Mucosa of rectum (tissue), 2 donors: ENCODE measurements at regions not wholly inside any gene's neighbourhood (a gene's known extent, or its start where the extent isn't known, plus 50 kb on each side); places are given as distances from the start of the nearest gene placed in this dataset.

ENCODE experiments used
- H3K27ac ChIP-seq, 2 donors: one replicate each; pipeline ENCODE4 v1.7.0; 2013; ENCODE audit warnings: inconsistent platforms in 2 of 2, low read depth in 2 of 2, low read length in 2 of 2
- H3K27me3 ChIP-seq, 2 donors: one replicate each; pipeline ENCODE4 v1.7.0; 2013; ENCODE audit warnings: low read length in 2 of 2; ENCODE audit not compliant: control insufficient read depth in 2 of 2, insufficient read depth in 2 of 2
- H3K36me3 ChIP-seq, 2 donors: one replicate each; pipeline ENCODE4 v1.7.0; 2013; ENCODE audit warnings: low read length in 2 of 2; ENCODE audit not compliant: control insufficient read depth in 2 of 2, insufficient read depth in 2 of 2
- H3K4me1 ChIP-seq, 2 donors: one replicate each; pipeline ENCODE4 v1.7.0; 2013; ENCODE audit warnings: low read length in 2 of 2, mild to moderate bottlenecking in 1 of 2; ENCODE audit not compliant: control insufficient read depth in 2 of 2, insufficient read depth in 2 of 2
- H3K4me3 ChIP-seq, 2 donors: one replicate each; pipeline ENCODE4 v1.7.0; 2013; ENCODE audit warnings: low read length in 2 of 2
- H3K9ac ChIP-seq, 2 donors: one replicate each; pipeline ENCODE4 v1.7.0; 2013; ENCODE audit warnings: low read length in 2 of 2, low read depth in 1 of 2, mild to moderate bottlenecking in 1 of 2
- H3K9me3 ChIP-seq, 2 donors: one replicate each; pipeline ENCODE4 v1.7.0; 2013; ENCODE audit warnings: low read length in 2 of 2; ENCODE audit not compliant: control insufficient read depth in 2 of 2
- donor health status: healthy.
- donor health status: Normal muscosa, but diverticular disease.

DNA sequence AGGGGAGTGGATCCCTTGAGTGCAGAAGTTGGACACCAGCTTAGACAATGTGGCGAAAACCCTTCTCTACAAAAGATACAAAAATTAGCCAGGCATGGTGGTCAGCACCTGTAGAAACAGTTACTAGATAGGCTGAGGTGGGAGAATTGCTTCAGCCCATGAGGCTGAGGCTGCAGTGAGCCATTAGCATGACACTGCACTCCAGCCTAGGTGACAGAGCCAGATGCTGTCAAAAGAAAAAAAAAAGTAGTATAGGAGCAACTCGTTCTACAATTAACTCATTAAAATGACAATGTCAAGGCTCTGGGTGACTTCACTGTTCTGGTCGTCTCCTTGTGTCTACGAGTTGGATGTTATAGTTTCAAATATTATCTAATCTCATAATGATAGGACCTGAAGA, 370.6 kb upstream of the NCAM2 start:
- no peaks in the 10 kb centered on the region for H3K4me1 ChIP-seq
- no peaks in the 10 kb centered on the region for H3K36me3 ChIP-seq
- H3K27ac ChIP-seq, result no peak overlapping the region
- no peak overlapping the region for H3K9ac ChIP-seq
- H3K9me3 ChIP-seq, result no peaks in the 10 kb centered on the region
- H3K27me3 ChIP-seq, result no peaks in the 10 kb centered on the region
- no peak overlapping the region for H3K4me3 ChIP-seq

DNA sequence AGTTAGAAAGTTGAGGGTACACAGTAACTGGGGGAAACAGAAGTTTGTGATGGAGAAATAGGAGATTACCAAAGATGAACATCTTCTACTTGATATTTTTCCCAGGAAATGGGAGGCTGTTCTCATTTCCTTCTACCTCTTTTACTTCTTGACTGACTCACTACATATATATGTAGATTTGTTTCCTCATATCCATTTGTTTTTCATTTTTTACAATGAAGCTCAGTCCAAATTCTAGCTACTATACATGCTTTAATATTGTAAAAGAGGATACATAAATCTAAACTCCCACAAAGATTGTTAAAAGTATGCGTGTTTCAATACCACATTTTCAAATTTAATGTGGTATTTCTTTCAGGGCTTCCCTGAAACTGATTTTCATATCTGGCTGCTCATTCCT, 366.6 kb upstream of the NCAM2 start:
- Histone ChIP-seq H3K4me3 (no peak overlapping the region), H3K9me3 (no peaks in the 10 kb centered on the region), H3K36me3 (no peaks in the 10 kb centered on the region), H3K27me3 (no peaks in the 10 kb centered on the region), H3K27ac (no peak overlapping the region), H3K9ac (no peak overlapping the region), H3K4me1 (no peaks in the 10 kb centered on the region)

DNA sequence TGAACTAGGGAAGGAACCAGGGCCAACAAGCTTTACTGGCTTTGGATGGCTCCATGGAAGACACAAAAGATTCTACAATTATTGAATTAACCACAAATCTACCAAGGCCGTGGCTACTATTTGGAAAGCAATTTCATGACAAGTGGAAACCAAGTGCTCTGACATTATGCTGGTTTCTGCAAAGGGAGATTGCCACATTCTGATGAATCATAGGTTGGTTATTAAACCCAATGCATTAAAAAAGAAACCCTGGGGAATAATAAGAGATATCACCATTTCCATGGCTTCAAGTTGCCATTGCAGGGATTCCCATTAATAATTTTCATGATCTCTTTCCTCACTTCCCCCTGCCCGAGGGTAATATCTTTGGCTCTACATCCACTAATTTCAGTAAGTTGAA, 359.2 kb upstream of the NCAM2 start:
- no peak overlapping the region for H3K9ac ChIP-seq
- H3K27me3 ChIP-seq, result no peaks in the 10 kb centered on the region

DNA sequence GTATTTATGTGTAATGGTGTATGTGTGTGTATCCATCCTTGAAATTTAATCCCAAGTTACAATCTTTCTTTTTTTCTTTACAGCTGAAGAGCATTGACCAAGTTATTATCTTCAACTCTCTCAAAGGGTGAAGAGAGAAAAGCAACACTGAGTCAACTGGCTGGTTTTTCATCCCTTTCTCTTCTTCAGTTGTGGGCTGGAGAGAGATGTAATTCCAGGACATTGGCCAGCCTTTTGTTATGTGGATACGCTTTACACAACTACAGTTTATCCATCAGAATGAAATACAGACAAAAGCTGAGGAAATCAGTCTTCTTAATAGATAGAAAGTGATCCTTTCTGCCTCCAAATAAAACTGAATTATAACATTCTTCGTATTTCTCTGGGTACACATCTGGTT, 357.0 kb upstream of the NCAM2 start:
- Histone ChIP-seq H3K36me3 (no peaks in the 10 kb centered on the region), H3K9me3 (peaks cover 0 to 8% of the 10 kb centered on the region in 2 donors), H3K4me1 (no peaks in the 10 kb centered on the region), H3K4me3 (no peak overlapping the region), H3K9ac (no peak overlapping the region), H3K27me3 (no peaks in the 10 kb centered on the region), H3K27ac (no peak overlapping the region)

More for the DNA sequence above, 359.2 kb upstream of the NCAM2 start:
- Histone ChIP-seq H3K9me3 (no peaks in the 10 kb centered on the region), H3K4me3 (no peak overlapping the region), H3K27ac (no peak overlapping the region), H3K36me3 (no peaks in the 10 kb centered on the region), H3K4me1 (no peaks in the 10 kb centered on the region)

DNA sequence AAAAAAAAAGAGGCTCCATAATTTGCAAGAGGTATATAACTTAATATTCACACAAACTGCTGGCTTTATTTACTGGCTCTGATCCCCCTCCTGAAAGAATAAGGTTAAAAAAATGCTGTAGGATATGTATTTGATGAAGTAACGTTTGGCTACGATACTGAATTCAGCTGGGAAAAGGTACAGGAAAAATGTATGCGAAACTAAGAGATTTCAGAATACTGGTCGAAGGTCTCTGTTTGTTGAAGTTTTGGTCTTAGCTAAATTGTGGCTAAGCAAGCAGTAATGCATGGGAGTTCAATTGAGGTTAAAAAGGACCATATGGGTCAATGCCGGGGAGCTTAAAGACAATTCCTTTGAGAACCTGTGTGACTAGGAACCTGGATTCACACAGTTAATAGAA, 355.5 kb upstream of the NCAM2 start:
- Histone ChIP-seq H3K4me3 (no peak overlapping the region), H3K9ac (no peak overlapping the region), H3K27ac (no peak overlapping the region), H3K36me3 (no peaks in the 10 kb centered on the region), H3K4me1 (no peaks in the 10 kb centered on the region), H3K27me3 (no peaks in the 10 kb centered on the region), H3K9me3 (peaks cover 0 to 8% of the 10 kb centered on the region in 2 donors)

DNA sequence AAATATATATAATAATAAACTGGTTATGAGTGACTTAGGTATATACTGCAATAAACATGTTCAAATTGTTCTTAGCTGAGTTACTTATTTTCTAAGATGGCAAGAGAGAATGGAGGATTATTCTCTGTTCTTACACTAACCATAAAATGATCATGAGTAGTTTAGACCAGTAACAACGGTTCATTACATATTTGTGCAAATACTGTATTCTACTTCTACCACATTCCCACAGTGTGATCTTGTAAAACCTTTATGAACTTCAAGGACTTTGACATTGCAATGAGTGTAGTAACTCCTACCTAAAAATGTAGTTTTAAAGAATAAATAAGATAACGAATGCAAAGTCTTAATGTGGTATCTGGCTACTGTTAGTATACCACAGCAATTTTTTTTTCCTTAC, 353.7 kb upstream of the NCAM2 start:
- no peak overlapping the region for H3K4me3 ChIP-seq
- no peaks in the 10 kb centered on the region for H3K4me1 ChIP-seq
- no peak overlapping the region for H3K27ac ChIP-seq
- H3K36me3 ChIP-seq, result no peaks in the 10 kb centered on the region
- no peak overlapping the region for H3K9ac ChIP-seq
- peaks cover 0 to 8% of the 10 kb centered on the region in 2 donors for H3K9me3 ChIP-seq
- H3K27me3 ChIP-seq, result no peaks in the 10 kb centered on the region

DNA sequence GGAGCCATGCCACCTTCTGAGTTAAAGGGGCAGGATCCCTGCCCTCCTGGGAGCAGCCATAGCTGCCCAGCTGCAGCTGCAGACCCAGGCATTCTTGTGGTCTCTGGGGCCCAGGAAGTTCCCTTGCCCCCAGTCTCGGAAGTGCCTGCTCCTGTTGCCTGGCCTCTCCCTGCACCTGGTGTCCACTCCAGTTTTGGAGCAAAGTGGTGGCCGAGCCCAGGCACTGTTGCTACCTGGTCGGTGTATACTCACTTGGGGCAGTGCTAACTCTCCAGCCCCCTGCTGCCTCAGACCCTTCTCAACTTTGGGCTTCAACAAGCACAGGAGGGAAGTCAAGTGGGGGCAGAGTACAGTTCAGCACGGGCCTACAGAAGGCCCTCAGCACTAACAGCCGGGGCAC, 352.9 kb upstream of the NCAM2 start:
- peaks cover 0 to 8% of the 10 kb centered on the region in 2 donors for H3K9me3 ChIP-seq
- no peaks in the 10 kb centered on the region for H3K4me1 ChIP-seq
- H3K4me3 ChIP-seq, result no peak overlapping the region
- no peaks in the 10 kb centered on the region for H3K36me3 ChIP-seq
- no peaks in the 10 kb centered on the region for H3K27me3 ChIP-seq
- no peak overlapping the region for H3K27ac ChIP-seq
- H3K9ac ChIP-seq, result no peak overlapping the region

DNA sequence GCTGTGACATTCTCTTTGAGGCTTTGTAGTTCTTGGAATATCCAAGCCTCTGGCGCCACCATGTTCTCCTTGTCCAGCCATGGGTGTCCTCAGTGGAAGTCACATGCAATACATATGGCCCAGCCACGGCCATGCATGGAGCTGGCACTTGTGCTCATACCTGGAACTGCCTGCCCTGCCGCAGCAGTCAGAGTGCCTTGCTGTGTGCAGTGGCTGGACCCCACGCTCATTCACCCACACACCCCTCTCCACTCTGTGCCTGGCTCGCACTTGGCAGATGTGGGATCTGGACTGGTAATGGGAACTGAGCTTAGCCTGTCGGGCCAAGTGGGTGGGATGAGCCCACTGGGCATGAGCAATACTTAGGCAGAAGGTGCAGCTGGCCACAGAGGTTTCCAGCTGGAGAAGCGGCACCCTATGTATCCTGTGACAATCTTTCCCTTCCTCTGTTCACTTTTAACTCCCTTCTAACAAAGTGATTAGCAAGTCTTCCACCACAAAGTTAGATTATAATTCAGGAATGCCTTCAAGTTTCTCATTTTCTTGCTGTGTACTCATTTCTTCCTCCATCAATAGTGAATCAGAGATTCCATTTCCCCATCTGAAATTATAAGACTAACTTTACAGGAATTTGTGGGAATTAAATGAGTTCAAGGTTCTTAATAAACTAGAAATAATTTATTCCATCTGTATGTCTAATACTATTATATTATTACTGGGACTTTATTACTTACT, 351.6 kb upstream of the NCAM2 start:
- no peaks in the 10 kb centered on the region for H3K27me3 ChIP-seq
- no peaks in the 10 kb centered on the region for H3K4me1 ChIP-seq
- H3K4me3 ChIP-seq, result no peak overlapping the region
- no peaks in the 10 kb centered on the region for H3K36me3 ChIP-seq
- H3K9ac ChIP-seq, result no peak overlapping the region
- H3K27ac ChIP-seq, result no peak overlapping the region
- peaks cover 0 to 8% of the 10 kb centered on the region in 2 donors for H3K9me3 ChIP-seq

DNA sequence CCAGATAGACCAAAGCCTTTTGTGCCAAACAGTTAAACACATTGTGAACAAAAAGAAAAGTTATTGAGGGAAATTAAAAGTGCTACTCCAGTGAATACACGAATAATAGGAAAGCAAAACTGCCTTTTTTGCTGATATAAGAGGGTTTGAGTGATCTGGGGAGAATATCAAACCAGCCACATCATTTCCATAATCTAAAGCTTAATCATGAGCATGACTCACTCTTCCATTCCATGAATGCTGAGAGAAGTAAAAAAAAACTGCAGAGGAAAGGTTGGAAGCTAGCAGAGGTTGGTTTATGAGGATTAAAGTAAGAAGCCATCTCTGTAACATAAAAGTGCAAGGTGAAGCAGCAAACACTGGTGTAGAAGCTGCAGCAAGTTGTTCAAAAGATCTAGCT, 350.6 kb upstream of the NCAM2 start:
- H3K27me3 ChIP-seq, result no peaks in the 10 kb centered on the region

DNA sequence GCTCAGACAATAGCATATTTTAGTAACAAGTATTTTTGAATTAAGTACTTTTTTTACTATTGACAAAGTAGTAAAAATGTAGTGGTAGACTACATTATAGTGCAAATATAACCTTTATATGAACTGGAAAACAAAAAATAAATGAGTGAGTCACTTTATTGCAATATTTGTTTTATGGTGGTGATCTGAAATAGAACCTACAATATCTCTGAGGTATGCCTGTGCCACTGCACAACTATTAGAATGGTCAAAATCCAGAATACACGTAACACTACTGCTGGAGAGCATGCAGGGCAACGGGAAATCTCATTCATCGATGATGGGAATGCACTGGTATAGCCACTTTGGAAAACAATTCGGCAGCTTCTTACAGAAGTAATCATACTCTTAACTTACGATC, 349.0 kb upstream of the NCAM2 start:
- no peaks in the 10 kb centered on the region for H3K36me3 ChIP-seq
- no peaks in the 10 kb centered on the region for H3K4me1 ChIP-seq
- H3K4me3 ChIP-seq, result no peak overlapping the region
- H3K27me3 ChIP-seq, result no peaks in the 10 kb centered on the region
- no peak overlapping the region for H3K27ac ChIP-seq
- H3K9ac ChIP-seq, result no peak overlapping the region
- H3K9me3 ChIP-seq, result peaks cover 0 to 8% of the 10 kb centered on the region in 2 donors

More for the DNA sequence above, 350.6 kb upstream of the NCAM2 start:
- peaks cover 0 to 8% of the 10 kb centered on the region in 2 donors for H3K9me3 ChIP-seq
- no peaks in the 10 kb centered on the region for H3K4me1 ChIP-seq
- H3K4me3 ChIP-seq, result no peak overlapping the region
- no peaks in the 10 kb centered on the region for H3K36me3 ChIP-seq
- no peak overlapping the region for H3K27ac ChIP-seq
- no peak overlapping the region for H3K9ac ChIP-seq
